HuH-7 (cell line): ENCODE measurements at regions not wholly inside any gene's neighbourhood (a gene's known extent, or its start where the extent isn't known, plus 50 kb on each side); places are given as distances from the start of the nearest gene placed in this dataset.
"Not testable (repeated sequence)": the region's sequence is repeated elsewhere in the genome, so short reads cannot be mapped to it uniquely, and the experiment has no call there.

ENCODE experiments used
- DNase-seq: peaks from one replicate; pipeline ENCODE4 v3.0.0; 2011; ENCODE audit warnings: low spot score

GRCh38 chr3:109804697-109805096 lies 467.4 kb upstream of the DPPA4 start:
- no peak for DNase-seq

- DNase-seq = no peak
These were observed 469.6 kb upstream of the DPPA4 start for GRCh38 chr3:109806929-109807328.

- no peak for DNase-seq
These were observed 472.2 kb upstream of the DPPA4 start for GRCh38 chr3:109809513-109809912.

- no peak for DNase-seq
These were observed 480.7 kb upstream of the DPPA4 start for GRCh38 chr3:109818081-109818480.

DNA sequence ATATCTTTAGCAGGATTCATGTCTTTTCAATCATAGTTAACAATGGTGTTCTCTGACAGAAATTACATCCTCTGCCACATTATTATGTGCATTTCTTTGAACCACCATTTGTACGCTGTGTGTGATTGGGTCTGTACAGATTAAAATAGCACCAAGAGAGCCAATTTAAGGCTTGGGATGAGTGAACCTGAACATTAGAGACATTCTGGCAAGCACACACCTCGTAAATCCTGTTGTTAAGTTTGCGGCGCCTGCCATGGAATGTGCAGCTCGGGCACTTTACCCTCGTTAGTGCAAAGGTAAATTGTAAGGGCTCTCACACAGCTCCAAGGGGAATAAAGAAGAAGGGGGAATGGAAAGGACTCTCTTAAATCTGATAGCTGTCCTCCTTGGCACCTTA lies 482.4 kb upstream of the DPPA4 start:
- DNase-seq = no peak

GRCh38 chr3:109825971-109826810 lies 488.8 kb upstream of the DPPA4 start:
- DNase-seq = no peak

- DNase-seq = no peak
These were observed 494.1 kb upstream of the DPPA4 start for GRCh38 chr3:109831403-109831802.

- no peak for DNase-seq
These were observed 498.6 kb upstream of the DPPA4 start for GRCh38 chr3:109835958-109836357.

DNA sequence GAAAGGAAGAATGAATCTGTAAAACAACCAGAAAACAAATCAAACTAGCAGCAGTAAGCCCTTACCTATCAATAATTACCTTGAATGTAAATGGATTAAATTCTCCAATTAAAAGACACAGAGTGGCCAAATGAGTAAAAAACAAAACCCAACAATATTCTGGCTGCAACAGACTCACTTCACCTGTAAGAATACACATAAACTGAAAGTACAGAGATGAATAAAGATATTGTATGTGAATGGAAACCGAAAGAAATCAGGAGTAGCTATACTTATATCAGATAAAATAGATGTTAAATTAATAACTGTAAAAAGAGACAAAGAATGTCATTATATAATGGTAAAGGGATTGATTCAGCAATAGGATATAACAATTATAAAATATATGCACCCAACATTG lies 514.5 kb upstream of the DPPA4 start:
- DNase-seq = no peak

DNA sequence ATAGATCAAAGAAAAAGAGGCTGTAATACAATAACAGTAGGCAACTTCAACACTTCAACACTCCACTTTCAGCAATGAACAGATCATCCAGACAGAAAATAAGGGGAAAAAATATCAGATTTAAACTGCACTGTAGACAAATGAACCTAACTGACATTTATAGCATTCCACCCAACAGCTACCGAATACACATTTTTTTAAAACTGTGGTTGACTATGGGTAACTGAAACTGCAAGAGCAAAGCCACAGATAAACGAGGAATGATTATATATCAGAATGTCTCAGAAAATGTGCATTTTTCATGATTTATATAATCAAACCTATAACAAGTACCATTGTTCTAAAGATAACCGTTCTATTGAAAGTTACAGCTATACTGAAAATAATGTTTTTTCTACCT lies 514.9 kb upstream of the DPPA4 start:
- no peak for DNase-seq

DNA sequence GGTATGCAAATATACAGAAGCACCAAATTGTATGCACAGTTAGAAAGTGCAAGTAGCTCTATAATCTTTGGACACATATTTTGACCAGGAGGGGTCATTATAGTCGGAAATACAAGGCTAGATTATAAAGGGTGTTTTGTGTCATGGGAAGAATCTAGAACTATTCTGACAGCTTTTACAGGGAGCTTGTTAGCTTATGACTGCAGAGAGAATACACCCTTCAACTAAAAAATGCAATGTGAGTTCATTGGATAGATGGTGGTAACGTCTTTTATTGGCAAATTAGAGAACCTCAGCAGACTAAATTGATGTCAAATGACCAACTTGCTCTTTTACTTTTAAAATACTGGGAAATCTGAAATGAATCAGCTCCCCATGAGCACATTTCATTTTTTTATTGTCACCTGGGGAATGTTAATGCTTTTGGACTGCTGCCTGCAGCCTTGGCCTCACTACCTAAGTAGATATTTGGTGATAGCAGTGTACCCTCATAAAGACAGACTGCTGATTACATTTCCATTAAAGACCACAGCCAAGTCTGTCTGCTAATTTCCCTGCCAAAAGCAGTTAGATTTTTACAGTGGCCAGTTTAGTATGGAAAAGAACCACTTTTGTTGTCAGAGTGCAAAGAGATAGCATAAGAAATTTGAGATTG lies 515.9 kb upstream of the DPPA4 start:
- DNase-seq = no peak

DNA sequence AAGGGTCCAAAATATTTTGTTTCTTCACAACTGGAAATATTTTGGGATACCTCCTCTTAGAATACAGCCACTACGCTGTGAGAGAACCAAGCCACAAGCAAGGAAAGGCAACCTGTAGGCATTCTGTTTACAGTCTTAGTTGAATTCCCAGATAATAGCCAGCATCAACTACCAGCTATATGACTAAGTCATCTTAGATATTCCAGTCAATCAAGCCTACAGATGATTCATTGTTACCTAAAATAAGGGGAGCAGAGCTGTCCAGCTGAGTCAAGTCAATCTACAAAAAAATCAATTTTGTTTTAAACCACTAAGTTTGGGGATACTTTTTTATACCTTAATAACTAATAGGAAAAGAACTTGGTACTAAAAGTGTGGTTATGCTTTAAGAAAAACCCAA lies 526.4 kb upstream of the DPPA4 start:
- no peak for DNase-seq

GRCh38 chr3:109864452-109864851 lies 527.1 kb upstream of the DPPA4 start:
- no peak for DNase-seq

DNA sequence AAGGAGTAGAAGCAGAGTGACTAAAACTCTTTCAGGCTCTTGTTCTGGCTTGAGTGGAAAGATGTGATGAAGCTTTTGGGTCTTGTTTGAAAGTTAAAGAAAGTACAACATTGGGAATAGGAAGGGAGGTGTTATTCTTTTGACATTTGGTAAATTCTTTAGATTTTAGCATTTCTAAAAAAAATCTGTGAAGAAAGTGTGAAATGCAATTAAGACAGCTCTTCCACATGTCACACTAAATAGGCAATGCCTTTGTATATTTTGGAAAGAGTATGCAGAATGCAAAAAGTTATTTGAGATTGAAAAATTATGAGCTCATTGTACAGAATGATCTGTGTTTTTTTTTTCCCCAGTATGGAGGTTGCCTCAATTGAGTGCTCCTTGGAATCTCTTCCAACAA lies 532.2 kb upstream of the DPPA4 start:
- no peak for DNase-seq

GRCh38 chr3:109874896-109875708 lies 537.8 kb upstream of the DPPA4 start:
- DNase-seq = no peak

DNA sequence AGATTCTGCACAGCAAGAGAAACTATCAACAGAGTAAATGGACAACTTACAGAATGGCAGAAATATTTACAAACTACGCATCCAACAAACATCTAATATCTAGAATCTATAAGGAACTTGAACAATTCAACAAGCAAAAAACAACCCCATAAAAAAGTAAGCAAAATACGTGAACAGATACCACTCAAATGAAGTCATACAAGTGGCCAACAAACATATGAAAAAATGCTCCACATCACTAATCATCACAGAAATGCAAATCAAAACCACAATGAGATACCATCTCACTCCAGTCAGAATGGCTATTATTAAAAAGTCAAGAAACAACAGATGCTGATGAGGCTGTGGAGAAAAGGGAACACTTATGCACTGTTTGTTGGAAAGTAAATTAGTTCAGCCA lies 540.3 kb upstream of the DPPA4 start:
- not testable (repeated sequence) for DNase-seq

DNA sequence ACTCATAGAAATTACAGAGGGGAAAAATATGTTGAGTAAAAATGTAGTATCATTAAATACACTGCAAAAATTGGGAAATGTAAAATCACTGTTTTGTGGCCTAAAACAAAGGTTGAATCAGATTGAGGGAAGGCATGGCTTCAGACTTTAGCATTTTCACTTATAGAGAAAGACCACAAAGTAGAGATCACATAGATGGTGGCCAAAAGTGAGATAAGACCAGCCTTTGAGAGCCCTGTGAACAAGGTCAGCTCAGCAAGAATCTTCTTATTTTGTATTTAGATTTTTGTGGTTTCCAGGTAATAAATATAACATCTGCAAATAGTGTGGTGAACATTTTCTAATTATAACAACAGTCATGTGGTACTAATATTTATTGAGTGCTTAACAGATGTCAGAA lies 544.8 kb upstream of the DPPA4 start:
- DNase-seq = no peak

DNA sequence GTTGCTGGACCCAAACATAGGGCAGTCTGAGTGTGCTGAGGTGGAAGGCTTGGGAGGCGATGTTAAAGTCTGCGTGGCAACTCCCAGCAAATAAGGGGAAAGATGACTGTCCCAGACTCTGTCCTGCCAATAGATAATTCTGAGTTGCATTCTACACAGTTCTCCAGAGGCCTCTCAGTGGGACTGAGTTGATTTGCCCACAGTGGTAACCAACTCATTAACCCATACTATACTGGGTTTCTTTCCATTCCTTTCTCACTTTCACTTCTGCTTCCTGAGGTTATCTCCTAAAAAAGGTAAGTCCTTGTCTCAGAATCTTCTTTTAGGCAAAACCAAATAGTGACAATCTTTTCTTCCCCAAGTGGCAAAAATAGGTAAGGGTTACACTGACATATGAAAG lies 549.9 kb upstream of the DPPA4 start:
- DNase-seq = no peak

- DNase-seq = no peak
These were observed 550.7 kb upstream of the DPPA4 start for GRCh38 chr3:109888026-109888425.

DNA sequence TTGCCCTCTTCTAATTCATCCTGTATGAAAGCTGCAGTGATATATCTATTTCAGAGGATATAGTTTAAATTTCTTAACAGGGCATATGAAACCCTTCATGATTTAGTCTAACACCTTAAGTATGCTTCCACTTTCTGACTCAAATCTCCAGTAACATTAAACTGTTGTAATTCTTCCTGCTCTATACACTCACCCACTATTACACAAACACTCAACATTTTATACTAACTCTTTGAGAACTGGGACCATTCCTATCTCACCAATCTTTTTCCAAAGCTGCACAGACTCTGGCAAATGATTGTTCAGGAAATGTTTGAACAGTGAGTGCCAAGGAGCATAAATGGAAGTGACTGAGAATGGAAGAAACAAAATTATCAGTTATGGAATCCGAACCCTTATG lies 560.4 kb upstream of the DPPA4 start:
- no peak for DNase-seq

GRCh38 chr3:109899925-109900324 lies 562.6 kb upstream of the DPPA4 start:
- DNase-seq = no peak

- peak; percentile 8 for DNase-seq
These were observed 563.4 kb upstream of the DPPA4 start for GRCh38 chr3:109900783-109901182.

- DNase-seq = no peak
These were observed 565.2 kb upstream of the DPPA4 start for GRCh38 chr3:109902549-109902948.
